GM21367 (cell line): ENCODE measurements at regions not wholly inside any gene's neighbourhood (a gene's known extent, or its start where the extent isn't known, plus 50 kb on each side); places are given as distances from the start of the nearest gene placed in this dataset.
A peak's percentile ranks its signal among the peaks of the same experiment; 100 is the strongest.

Experiments used
- ATAC-seq: cut with Tn5 transposase; IDR thresholded peaks from one replicate; pipeline ENCODE4 v1.9.1; 2021; ENCODE audit not compliant: unreplicated experiment

DNA sequence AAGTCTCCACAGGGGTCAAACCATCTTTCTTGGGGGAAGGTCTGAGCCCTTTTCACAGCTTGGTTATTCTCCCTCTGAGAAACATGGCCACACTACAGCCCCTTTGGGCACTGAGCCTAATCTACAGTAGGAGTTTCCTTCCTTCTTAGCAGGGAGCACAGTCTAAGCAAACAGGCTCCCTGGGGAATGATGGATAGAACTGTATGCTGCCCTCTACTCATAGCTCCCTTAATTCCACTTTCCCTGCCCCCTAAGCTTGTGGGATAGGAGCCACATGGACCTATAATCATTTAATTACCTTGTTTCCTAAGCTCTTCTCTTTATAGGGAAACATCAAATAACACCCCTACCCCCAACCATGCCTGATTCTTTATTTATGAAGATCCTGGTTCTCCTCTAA, 442.1 kb upstream of the MEX3C start:
- no peak for ATAC-seq

- no peak for ATAC-seq
Observed at GRCh38 chr18:51643483-51643882, 446.0 kb upstream of the MEX3C start.

DNA sequence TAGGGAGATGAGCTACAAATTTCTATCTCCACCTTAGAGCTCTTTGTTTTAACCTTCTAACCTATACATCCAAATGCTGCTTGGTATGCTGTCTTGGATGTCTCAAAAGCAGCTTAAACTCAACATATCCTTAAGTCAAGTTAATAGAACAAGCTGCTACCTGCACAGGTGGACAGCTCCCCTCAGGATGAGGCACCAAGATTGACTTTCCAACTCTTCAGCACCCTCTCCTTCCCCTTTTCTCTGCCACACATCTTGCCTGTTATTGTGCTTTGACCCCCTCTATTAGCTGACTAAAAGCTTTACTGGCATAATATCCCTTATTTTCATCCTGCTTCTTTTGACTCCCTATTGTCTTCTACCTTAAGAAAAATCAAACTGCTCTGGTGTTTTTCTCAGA, 448.1 kb upstream of the MEX3C start:
- no peak for ATAC-seq

GRCh38 chr18:51647346-51647745, 449.9 kb upstream of the MEX3C start:
- ATAC-seq, result no peak

- ATAC-seq, result no peak
Observed at GRCh38 chr18:51647942-51648341, 450.5 kb upstream of the MEX3C start.

GRCh38 chr18:51649796-51650195, 452.3 kb upstream of the MEX3C start:
- ATAC-seq, result no peak

- no peak for ATAC-seq
Observed at GRCh38 chr18:51651761-51652160, 454.3 kb upstream of the MEX3C start.

DNA sequence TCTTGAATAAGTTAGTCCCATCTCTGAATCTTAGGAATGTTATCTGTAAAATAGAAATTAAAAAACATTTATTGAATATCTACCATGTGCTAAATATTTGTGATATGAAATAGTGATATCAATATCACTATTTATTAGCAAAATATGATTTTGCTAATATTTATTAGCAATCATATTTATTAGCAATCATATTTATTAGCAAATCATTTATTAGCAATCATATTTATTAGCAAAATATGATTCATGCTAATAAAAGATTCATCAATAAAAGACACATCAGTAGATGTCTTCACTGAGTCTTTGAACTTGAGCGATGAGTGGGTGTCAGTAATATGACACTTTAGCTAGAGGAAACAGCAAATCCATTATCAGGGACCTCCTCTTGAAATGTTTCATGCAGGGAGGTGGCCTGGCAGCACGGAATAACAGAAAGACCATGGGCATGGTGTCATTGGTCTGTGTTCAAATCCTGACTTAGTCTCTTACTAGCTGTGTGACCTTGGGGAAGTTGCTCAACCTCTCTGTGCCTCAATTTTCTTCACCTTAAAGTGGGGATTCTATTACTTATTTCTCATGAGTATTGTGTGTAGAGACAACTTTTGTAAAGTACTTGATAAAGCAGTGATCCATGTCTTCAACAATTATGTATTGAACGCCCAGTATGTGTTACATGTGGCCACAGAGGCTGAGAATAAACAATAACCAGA, 456.2 kb upstream of the MEX3C start:
- ATAC-seq, result no peak

- ATAC-seq, result peak; percentile 68
Observed at GRCh38 chr18:51654488-51655326, 457.2 kb upstream of the MEX3C start.

DNA sequence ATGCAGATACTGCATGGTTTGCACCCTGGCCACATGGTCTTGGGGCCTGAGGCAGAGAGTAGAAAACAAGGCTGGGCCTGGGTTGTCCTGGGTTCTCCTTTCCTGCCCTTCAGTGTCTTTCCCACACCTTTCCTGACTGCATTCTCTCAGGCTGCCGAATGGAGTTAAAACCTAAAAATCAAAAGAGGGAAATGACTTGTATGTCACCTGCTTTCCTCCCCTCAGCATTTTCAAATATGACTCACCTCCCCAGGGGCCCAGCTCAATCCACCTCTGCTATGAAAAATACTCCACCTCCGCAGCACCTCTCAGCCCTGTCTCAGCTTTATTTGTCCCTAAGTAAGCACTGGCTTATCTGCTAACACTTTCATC, 457.8 kb upstream of the MEX3C start:
- peak; percentile 84 for ATAC-seq

DNA sequence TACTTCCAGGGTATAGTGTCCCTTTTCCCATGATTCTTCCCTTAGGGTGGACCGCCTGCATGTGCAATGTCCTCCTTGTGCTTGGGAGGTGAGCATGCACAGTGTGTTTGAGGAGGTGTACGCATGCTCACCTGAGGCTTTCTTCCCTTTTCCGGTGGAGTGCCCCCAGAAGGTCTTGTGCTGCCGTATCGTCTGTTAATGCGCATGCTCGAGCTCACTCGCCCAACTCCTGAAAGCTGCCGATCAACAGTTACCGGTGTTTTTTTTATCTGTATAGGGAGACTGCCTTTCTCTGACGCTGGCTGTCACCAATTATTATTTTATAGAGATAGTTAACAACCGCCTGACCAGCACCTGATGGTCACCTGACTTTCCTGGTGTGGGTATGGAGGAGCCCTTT, 458.8 kb upstream of the MEX3C start:
- no peak for ATAC-seq

GRCh38 chr18:51658436-51658835, 461.0 kb upstream of the MEX3C start:
- no peak for ATAC-seq

- ATAC-seq, result no peak
Observed at GRCh38 chr18:51659781-51660180, 462.3 kb upstream of the MEX3C start.

DNA sequence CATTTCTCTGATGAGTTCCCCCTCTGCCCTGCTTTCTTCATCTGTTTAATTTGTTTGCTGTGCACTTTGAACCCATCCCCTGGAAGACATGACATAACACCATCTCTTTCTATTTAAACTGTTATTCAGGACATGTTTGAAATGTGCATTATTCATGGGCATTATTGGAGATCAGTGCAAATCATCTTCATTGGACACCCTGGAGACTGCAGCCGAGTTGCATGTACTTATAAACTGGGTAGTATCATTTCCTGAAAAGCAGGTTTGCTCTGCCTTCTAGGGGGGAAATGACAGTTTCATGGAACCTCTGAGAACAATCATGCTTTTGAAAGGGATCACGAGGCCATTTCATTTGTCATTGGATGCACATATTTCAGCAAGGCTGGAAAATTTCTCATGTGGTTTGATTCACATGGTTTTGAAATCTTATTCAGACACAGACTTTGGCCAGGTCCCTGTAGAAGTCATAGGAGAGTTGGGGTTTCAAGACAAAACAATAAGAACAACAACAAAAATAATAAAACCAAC, 462.8 kb upstream of the MEX3C start:
- ATAC-seq, result no peak

- ATAC-seq, result no peak
Observed at GRCh38 chr18:51664236-51664635, 466.8 kb upstream of the MEX3C start.

GRCh38 chr18:51666763-51667191, 469.3 kb upstream of the MEX3C start:
- ATAC-seq, result no peak

GRCh38 chr18:51668101-51668500, 470.6 kb upstream of the MEX3C start:
- peak; percentile 77 for ATAC-seq

DNA sequence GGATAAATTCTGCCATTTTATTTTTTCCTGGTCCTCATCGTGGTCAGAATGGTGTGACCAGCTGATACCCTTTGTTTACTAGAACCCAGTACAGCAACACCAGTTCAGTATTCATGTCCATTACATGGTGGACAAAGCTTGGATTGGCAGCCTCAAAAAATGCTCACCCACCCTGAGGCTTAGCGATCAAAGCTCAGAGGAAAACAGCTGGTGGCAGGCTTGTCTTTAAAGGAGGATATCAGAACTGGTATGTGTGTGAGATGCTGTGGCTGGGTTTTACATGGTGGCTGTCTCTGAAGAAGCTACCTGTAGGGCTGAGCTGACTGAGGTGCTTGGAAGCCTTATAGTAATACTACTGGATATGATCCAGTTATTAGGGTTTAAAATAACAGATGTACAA, 471.1 kb upstream of the MEX3C start:
- ATAC-seq, result no peak

- no peak for ATAC-seq
Observed at GRCh38 chr18:51686590-51686989, 489.1 kb upstream of the MEX3C start.

DNA sequence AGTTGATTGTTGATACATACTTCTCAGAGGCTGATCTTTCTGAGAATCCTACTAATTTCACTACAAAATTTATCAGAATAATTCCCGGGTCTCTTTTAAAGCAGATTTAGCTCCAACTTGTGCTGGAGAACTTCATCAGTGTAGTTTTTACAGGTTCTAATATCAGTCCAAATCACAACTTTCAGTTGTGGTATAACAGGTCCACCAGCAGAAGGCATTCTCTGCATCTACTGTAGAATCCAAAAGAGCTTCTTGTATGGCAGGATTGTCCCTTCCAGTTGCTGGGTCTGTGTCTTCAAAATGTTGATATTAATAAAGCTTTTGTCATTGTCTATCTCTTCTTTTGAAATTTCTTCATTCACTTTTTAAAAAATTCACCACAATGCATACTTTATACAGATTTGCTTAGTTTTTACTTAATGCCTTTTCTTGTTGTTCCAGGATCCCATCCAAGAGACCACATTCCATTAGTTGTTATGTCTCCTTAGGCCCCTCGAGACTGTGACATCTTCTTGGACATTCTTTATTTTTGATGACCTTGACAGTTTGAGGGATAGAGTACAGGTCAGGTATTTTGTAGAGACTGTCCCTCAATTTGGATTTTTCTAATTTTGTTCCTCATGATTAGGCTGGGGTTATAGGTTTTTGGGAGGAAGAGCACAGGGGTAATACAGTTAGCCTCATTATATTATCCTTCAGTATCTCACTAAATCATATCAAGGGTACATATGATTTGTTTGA, 490.5 kb upstream of the MEX3C start:
- ATAC-seq, result no peak

GRCh38 chr18:51692612-51693011, 495.1 kb upstream of the MEX3C start:
- no peak for ATAC-seq
